ENCODE measurements at regions not wholly inside any gene's neighbourhood (a gene's known extent, or its start where the extent isn't known, plus 50 kb on each side); places are given as distances from the start of the nearest gene placed in this dataset.
A peak's percentile ranks its signal among the peaks of the same experiment; 100 is the strongest.

DNA sequence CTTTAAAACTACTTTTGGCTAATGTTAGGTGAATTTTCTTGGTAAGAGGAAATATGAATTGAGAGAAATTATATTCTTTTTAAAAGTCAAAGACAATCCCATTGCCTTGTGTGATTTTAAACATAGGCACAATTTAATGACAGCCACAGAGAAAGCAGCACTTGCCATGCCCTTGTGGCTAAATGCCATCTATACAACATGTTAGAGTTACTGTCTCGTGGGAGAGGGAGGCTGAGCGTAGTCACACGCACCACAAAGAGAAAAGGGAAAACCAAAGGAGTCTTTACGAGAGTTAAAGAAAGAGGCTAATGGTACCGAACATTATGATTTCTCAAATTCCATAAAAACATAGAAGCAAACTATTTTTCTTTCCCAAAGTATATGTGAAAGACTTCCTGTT, 537.9 kb downstream of the PTPRC start:
- no peaks in the 10 kb centered on the region for H3K36me3 Mint-ChIP-seq (ENCODE audit: low read depth)
- DNase-seq (no peak), ATAC-seq (no peak)
- CTCF ChIA-PET, result no interaction called here
- intact Hi-C loops (cut with micrococcal nuclease), result no loop called here
- H3K27ac Mint-ChIP-seq, result no peak overlapping the region
- peaks cover 30% of the 10 kb centered on the region for H3K4me1 Mint-ChIP-seq (ENCODE audit: low read depth)
- TF ChIP-seq, protein P1, sequence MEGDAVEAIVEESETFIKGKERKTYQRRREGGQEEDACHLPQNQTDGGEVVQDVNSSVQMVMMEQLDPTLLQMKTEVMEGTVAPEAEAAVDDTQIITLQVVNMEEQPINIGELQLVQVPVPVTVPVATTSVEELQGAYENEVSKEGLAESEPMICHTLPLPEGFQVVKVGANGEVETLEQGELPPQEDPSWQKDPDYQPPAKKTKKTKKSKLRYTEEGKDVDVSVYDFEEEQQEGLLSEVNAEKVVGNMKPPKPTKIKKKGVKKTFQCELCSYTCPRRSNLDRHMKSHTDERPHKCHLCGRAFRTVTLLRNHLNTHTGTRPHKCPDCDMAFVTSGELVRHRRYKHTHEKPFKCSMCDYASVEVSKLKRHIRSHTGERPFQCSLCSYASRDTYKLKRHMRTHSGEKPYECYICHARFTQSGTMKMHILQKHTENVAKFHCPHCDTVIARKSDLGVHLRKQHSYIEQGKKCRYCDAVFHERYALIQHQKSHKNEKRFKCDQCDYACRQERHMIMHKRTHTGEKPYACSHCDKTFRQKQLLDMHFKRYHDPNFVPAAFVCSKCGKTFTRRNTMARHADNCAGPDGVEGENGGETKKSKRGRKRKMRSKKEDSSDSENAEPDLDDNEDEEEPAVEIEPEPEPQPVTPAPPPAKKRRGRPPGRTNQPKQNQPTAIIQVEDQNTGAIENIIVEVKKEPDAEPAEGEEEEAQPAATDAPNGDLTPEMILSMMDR (IDR thresholded peaks at IDR 0.05), result no peak
- POLR2A ChIA-PET, result no interaction called here
- no peaks in the 10 kb centered on the region for H3K27me3 Mint-ChIP-seq
- H3K4me3 Mint-ChIP-seq, result no peak overlapping the region
- H3K9me3 Mint-ChIP-seq, result no peaks in the 10 kb centered on the region

DNA sequence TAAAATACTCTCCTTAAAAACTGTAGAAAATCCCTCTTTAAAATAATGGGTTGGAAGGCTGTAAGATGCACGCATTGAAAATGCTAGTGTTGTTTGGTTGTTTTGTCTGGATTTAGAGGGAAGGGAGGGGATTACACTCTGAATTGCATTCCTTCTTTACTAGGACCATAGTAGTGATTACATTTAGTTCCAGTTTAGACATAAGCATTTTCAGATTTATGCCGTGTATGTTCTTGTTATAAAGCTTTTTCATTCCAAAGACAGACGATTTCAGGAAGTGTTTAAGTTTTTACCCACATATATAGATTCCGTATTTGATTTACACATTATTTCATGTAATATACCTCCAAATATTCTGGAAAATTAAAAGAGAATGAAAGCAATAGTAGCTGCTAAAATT, 538.4 kb downstream of the PTPRC start:
- Mint-ChIP-seq H3K36me3 (ENCODE audit: low read depth) (no peaks in the 10 kb centered on the region), H3K9me3 (no peaks in the 10 kb centered on the region), H3K4me1 (ENCODE audit: low read depth) (peaks cover 25% of the 10 kb centered on the region), H3K27me3 (no peaks in the 10 kb centered on the region), H3K27ac (no peak overlapping the region), H3K4me3 (no peak overlapping the region)
- POLR2A ChIA-PET, result no interaction called here
- CTCF ChIA-PET, result no interaction called here
- DNase-seq, result no peak
- intact Hi-C loops (cut with micrococcal nuclease), result no loop called here
- ATAC-seq, result no peak
- TF ChIP-seq, protein P1 (IDR thresholded peaks at IDR 0.05), result no peak

DNA sequence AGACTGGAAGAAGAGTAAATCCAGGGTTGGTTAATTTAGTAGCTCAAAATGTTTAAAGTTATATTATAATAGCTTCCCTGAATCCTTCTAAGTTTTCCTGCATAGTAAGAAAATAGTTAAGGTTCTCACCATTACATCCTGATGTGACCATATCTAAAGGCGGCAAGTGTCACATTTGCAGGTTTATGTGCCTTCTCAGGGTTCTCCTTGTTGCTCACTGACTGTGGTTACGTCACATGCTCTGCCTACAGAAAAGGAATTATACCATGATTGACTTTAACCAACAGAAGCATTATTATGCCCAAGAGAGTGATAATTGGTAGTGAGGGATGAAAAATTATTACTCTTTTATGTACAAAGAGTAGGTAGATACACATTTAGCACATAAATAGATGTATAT, 539.8 kb downstream of the PTPRC start:
- ChIA-PET POLR2A (no interaction called here), CTCF (no interaction called here)
- Mint-ChIP-seq H3K27ac (no peak overlapping the region), H3K36me3 (ENCODE audit: low read depth) (no peaks in the 10 kb centered on the region), H3K9me3 (no peaks in the 10 kb centered on the region), H3K4me3 (no peak overlapping the region), H3K4me1 (ENCODE audit: low read depth) (peaks cover 14% of the 10 kb centered on the region), H3K27me3 (no peaks in the 10 kb centered on the region)
- DNase-seq (no peak), ATAC-seq (no peak)
- intact Hi-C loops (cut with micrococcal nuclease), result no loop called here
- TF ChIP-seq, protein P1 (IDR thresholded peaks at IDR 0.05), result no peak

- H3K4me1 Mint-ChIP-seq (ENCODE audit: low read depth), result peaks cover 6% of the 10 kb centered on the region
- intact Hi-C loops (cut with micrococcal nuclease), result no loop called here
- CTCF ChIA-PET, result no interaction called here
- H3K4me3 Mint-ChIP-seq, result no peak overlapping the region
- no peak overlapping the region for H3K27ac Mint-ChIP-seq
- ATAC-seq (peak; percentile 61), DNase-seq (no peak)
- no peaks in the 10 kb centered on the region for H3K9me3 Mint-ChIP-seq
- POLR2A ChIA-PET, result no interaction called here
- TF ChIP-seq, protein P1 (IDR thresholded peaks at IDR 0.05), result no peak
- no peaks in the 10 kb centered on the region for H3K27me3 Mint-ChIP-seq
- H3K36me3 Mint-ChIP-seq (ENCODE audit: low read depth), result no peaks in the 10 kb centered on the region
These were observed 543.5 kb downstream of the PTPRC start for GRCh38 chr1:199182186-199182843.

GRCh38 chr1:199184180-199184579, 545.3 kb downstream of the PTPRC start:
- TF ChIP-seq, protein P1 (IDR thresholded peaks at IDR 0.05), result no peak
- ChIA-PET CTCF (no interaction called here), POLR2A (no interaction called here)
- no peaks in the 10 kb centered on the region for H3K27me3 Mint-ChIP-seq
- H3K4me1 Mint-ChIP-seq (ENCODE audit: low read depth), result peaks cover 3% of the 10 kb centered on the region
- H3K27ac Mint-ChIP-seq, result no peak overlapping the region
- intact Hi-C loops (cut with micrococcal nuclease), result no loop called here
- ATAC-seq (no peak), DNase-seq (no peak)
- H3K9me3 Mint-ChIP-seq, result no peaks in the 10 kb centered on the region
- H3K36me3 Mint-ChIP-seq (ENCODE audit: low read depth), result no peaks in the 10 kb centered on the region
- no peak overlapping the region for H3K4me3 Mint-ChIP-seq

Measured in activated CD8-positive, alpha-beta T cell treated with anti-CD3 and anti-CD28 coated beads for 36 hours (primary cell).